IPS DF 4.7 (cell line): ENCODE measurements at regions not wholly inside any gene's neighbourhood (a gene's known extent, or its start where the extent isn't known, plus 50 kb on each side); places are given as distances from the start of the nearest gene placed in this dataset.
"Not testable (repeated sequence)": the region's sequence is repeated elsewhere in the genome, so short reads cannot be mapped to it uniquely, and the experiment has no call there.

ENCODE experiments used
- DNase-seq: peaks from one replicate; pipeline ENCODE4 v3.0.0-alpha.2; 2013; ENCODE audit warnings: low spot score; ENCODE audit errors: extremely low read depth

- not testable (repeated sequence) for DNase-seq
Observed at GRCh38 chr21:8987896-8988295, 1533.5 kb upstream of the TPTE start.

DNA sequence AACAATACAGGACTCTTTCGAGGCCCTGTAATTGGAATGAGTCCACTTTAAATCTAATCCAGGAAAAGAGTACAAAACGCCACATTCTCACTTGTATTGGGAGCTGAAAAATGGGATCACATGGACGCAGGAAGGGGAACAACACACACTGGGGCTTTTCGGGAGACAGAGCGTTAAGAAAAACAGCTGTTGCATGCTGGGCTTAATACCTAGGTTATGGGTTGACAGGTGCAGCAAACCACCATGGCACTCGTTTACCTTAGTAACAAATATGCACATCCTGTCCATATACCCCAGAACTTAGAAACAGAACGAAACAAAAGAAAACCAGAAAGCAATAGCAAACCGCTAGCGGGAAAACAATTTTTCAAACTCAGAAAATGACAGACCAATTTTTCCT is 1532.7 kb upstream of the TPTE start:
- DNase-seq, result no peak

- no peak for DNase-seq
Observed at GRCh38 chr21:8989261-8989711, 1532.1 kb upstream of the TPTE start.

DNA sequence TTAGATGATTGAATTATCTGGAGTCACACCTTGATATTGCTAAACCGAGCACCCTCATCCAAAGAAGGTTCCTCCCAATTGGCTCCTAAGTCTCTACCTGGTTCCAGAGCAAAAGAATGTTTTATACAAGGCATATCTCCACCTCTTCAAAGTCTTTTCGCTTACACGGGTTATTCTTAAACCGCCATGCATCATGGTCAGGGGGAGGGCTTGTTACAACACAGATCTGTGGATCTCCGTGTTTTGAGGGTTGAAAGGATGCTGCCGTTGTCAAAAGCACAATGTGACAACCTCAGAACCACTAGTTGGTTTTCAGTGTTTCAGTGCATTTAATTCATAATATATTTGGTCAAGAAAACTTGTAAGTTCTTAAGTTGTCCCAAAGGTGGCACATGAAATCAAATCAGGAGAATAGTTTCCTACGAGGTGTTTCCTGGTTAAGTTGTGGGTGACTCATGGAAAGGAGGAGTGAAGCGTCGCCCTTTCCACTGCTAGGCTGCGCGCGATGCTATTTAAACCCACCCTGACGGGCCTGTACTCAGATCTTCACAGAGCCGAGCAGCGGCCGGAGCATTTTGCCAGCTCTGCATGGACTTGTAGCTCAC is 1531.6 kb upstream of the TPTE start:
- no peak for DNase-seq

- DNase-seq, result no peak
Observed at GRCh38 chr21:8990326-8991087, 1530.9 kb upstream of the TPTE start.

- DNase-seq, result no peak
Observed at GRCh38 chr21:8991088-8991907, 1530.1 kb upstream of the TPTE start.

GRCh38 chr21:8991968-8992621 is 1529.3 kb upstream of the TPTE start:
- no peak for DNase-seq

GRCh38 chr21:8992731-8993174 is 1528.6 kb upstream of the TPTE start:
- DNase-seq, result peak; percentile 96

- DNase-seq, result no peak
Observed at GRCh38 chr21:8993284-8993942, 1528.0 kb upstream of the TPTE start.

DNA sequence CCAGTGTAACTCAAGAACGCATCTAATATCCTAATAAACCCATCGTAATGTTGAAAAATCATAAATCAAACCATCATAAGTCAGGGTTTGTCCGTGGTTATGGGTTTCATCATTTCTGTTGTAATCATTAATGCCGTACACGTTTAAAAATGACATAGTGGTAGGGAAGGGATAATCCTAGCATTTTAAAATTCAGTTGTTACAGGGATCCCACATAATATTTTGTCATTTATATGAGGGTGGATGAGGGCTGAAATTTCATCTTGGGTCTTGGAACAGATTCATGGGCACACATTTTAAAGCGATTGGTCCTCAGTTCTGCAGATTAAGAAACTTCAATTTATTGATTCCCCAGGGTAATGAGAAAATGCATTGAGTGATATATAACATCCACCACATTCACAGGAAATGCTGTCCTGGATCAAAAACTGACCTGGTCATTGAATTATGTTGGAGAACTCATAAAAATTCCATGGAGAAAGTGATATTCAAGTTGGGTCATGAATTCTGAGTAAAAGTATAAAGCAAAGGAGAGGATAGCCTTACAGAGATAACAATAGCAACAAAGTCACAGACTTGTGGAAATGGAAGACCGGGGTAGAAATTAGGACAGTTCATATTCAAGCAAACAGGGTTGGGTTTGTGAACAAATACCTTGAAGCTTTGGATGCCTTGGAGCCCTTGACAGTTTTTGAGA is 1527.3 kb upstream of the TPTE start:
- DNase-seq, result no peak

DNA sequence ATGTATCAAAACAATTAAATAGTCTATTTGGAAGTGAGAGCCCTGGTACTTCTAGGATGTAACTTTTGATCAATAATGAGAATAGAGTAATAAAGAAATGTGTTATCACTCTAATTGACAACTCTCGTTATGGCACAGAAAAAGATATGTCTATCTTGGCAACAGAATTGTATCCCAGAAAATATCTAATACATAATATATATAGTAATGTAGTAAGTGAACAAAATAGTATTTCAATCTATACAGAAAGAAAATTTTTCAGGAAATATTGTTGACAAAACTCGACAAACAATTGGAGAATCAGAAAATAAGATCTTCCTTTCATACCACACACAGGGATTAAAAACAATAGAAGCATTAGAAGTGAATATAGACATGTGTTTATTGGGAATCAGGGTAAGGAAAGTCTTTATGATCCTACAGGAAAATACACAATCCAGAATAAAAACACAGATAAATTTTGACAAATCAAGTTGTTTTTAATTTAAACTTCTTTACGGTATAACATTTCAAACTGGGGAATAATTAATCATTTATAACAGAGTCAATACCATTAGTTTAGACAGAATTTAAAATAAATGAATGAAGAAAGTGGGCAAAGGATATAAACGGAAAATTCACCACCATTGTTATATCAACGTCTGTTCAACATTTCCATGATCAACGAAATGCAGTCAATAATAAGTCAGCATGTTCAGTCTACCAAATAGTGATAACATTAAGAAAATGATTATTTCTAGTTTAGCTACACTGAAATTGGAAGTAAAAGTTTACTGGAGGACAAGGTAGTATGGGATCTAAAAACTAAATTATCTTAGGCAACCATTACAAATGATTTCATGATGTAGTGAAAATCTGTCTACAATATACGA is 1526.5 kb upstream of the TPTE start:
- DNase-seq, result no peak

- not testable (repeated sequence) for DNase-seq
Observed at GRCh38 chr21:8996487-8996968, 1524.9 kb upstream of the TPTE start.

DNA sequence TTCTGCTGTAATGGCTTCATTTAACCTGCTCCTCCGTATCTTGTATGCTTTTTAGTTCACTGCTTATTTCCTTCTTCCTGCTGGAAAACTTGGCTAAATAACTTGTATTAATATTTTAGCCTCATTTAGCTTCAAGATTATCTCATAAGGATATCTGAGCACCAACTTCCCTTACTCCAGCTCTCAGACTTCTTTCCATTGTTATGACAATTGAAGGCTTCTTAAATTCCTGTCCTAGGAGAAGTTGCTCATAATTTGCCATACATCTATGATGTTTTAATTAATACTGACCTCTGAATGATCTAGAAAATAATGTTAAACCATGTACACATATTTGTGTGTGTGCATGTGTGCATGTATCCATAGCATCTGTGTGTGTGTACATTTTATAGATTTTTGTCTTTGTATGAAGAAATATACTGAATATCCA is 1524.4 kb upstream of the TPTE start:
- no peak for DNase-seq

- DNase-seq, result not testable (repeated sequence)
Observed at GRCh38 chr21:8997443-8998390, 1523.7 kb upstream of the TPTE start.

DNA sequence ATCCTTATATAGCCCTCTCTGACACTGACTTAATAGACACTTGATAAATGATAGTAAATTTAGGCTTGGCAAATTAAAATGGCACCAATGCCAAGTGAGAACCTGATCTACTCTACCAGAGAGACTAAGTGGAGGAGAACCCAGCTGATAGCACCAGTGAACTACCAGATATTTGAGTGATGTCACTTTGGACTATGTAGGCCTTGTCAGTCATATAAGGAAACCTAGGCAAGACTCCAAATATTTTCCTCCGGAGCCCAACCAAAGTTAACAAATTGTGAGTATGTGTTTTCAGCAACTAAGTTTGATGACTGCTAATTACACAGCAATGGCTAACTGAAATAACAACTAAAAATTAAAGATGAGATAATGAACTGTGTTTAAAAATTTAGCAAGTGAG is 1522.9 kb upstream of the TPTE start:
- DNase-seq, result not testable (repeated sequence)

DNA sequence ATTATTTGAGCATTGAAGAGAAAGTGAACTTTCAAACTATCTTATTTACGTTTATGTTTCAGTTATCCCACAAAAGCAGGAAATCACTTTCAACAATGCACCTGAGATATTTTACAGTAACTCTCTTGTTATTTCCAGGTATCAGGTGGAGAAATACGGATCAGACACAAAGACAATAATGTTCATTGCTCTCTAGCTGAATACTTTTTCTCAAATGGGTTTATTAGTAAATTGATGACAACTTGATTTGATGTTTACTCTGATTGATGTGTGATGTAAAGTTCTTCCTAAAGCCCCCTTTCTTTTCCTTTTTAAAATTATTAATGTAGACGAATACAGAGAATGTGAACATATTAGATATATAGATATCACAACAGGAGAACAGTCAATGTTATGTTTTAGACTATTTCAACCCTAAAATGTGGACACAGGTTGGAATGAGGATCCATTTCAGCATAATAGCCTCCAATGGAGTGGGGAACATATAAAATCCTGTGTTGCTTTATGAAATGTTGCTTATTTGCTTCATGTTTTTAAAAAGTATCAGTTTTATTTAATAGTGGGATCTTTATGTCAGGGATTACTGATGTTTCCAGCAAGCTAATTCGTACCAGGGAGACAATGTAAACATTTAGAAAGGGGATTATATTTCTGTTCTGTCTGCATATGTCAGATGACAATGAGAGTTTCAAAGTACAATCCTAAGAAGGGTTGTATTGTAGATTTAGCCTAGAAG is 1522.3 kb upstream of the TPTE start:
- DNase-seq, result no peak

DNA sequence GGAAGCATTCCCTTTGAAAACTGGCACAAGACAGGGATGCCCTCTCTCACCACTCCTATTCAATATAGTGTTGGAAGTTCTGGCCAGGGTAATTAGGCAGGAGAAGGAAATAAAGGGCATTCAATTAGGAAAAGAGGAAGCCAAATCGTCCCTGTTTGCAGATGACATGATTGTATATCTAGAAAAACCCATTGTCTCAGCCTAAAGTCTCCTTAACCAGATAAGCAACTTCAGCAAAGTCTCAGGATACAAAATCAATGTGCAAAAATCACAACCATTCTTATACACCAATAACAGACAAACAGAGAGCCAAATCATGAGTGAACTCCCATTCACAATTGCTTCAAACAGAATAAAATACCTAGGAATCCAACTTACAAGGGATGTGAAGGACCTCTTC is 1521.3 kb upstream of the TPTE start:
- DNase-seq, result not testable (repeated sequence)
